K562 (cell line): ENCODE measurements at regions not wholly inside any gene's neighbourhood (a gene's known extent, or its start where the extent isn't known, plus 50 kb on each side); places are given as distances from the start of the nearest gene placed in this dataset.

ENCODE experiments used
- ATAC-seq: fragments of 200-7000 bp; cut with Tn5 transposase; 3 replicates; pipeline ENCODE4 v1.9.1; 2020; ENCODE audit warnings: moderate library complexity
- BruUV-seq: library from RNA; stranded (reverse); fragments of 400-500 nt; replicated peaks from 2 replicates; lab custom pipeline; 2021; lab: Mats Ljungman, UMichigan
- CTCF ChIA-PET: fragments of 300-600 bp; formaldehyde crosslinking; extraction: SDS; loops from one replicate; lab custom pipeline; 2021; ENCODE audit warnings: low intra/inter-chr PET ratio; lab: Yijun Ruan, JAX
- POLR2A ChIA-PET: fragments of 300-600, 350-650 bp; sonication (Branson Sonifier 250); formaldehyde crosslinking; extraction: SDS; loops from one replicate; lab custom pipeline; 2021; ENCODE audit warnings: antibody characterized with exemption, inconsistent platforms; lab: Yijun Ruan, JAX
- DNase-seq, 4 experiments: peaks; one replicate each; pipeline versions ENCODE4 v3.0.0 to v3.0.0-alpha.2; 2011 to 2018; ENCODE audit warnings: low spot score in 3 of 4, mixed read lengths in 3 of 4; ENCODE audit errors: extremely low read depth in 1 of 4
- FAIRE-seq: peaks from 2 replicates; lab custom pipeline; 2011; peaks lifted over from hg19 to GRCh38; lab: Jason Lieb, UNC
- H2AFZ ChIP-seq: 2 replicates; pipeline ENCODE4 v1.6.0; 2011; ENCODE audit warnings: low read depth, low read length, control low read depth, inconsistent platforms
- H3K27ac ChIP-seq: fragments of 200-600 bp; 3 replicates; pipeline ENCODE4 v1.8.0; 2011; ENCODE audit warnings: low read depth, mild to moderate bottlenecking, control low read depth, inconsistent platforms, low read length, moderate library complexity, mixed read lengths; ENCODE audit errors: extremely low read depth
- H3K27me3 ChIP-seq, 2 experiments: fragments of 300-600 bp in 1 of 2; 2 replicates in 1 of 2; 3 replicates in 1 of 2; pipeline versions ENCODE4 v1.6.0 to v1.8.0; 2011; ENCODE audit warnings: inconsistent platforms in 2 of 2, low read length in 2 of 2, mild to moderate bottlenecking in 1 of 2, mixed read lengths in 1 of 2, moderate library complexity in 1 of 2; ENCODE audit not compliant: control insufficient read depth in 2 of 2, insufficient read depth in 2 of 2
- H3K36me3 ChIP-seq: fragments of 300-600 bp; 3 replicates; pipeline ENCODE4 v1.8.0; 2011; ENCODE audit warnings: mild to moderate bottlenecking, low read length, inconsistent platforms; ENCODE audit not compliant: control insufficient read depth, insufficient read depth
- H3K4me1 ChIP-seq, 2 experiments: fragments of 200-600 bp in 1 of 2; replicated peaks in 1 of 2; 2 replicates in 1 of 2; 3 replicates in 1 of 2; pipeline versions ENCODE4 v1.5.1 to v1.8.0; 2011; ENCODE audit warnings: inconsistent platforms in 2 of 2, low read length in 2 of 2, mild to moderate bottlenecking in 1 of 2, mixed read lengths in 1 of 2, moderate library complexity in 1 of 2; ENCODE audit not compliant: control insufficient read depth in 2 of 2, insufficient read depth in 2 of 2
- H3K4me2 ChIP-seq: 2 replicates; pipeline ENCODE4 v1.6.1; 2011; ENCODE audit warnings: low read length, control low read depth, inconsistent platforms, mixed read lengths; ENCODE audit not compliant: insufficient read depth
- H3K4me3 ChIP-seq: fragments of 200-600 bp; sonication (generic), shearing (Covaris generic); 2 replicates; pipeline ENCODE4 v1.5.1; 2016; ENCODE audit warnings: control low read depth, inconsistent platforms
- H3K79me2 ChIP-seq: fragments of 200-600 bp; 3 replicates; pipeline ENCODE4 v1.8.0; 2011; ENCODE audit warnings: low read length, inconsistent platforms; ENCODE audit not compliant: control insufficient read depth, insufficient read depth
- H3K9ac ChIP-seq, 2 experiments: 2 replicates each; pipeline versions ENCODE4 v1.6.0 to v1.6.1; 2011; ENCODE audit warnings: low read depth in 2 of 2, low read length in 2 of 2, control low read depth in 1 of 2, inconsistent platforms in 1 of 2, mild to moderate bottlenecking in 1 of 2, mixed read lengths in 1 of 2; ENCODE audit not compliant: insufficient read depth in 1 of 2
- H3K9me1 ChIP-seq: one replicate; pipeline ENCODE4 v1.6.0; 2011; ENCODE audit warnings: inconsistent platforms, mild to moderate bottlenecking, low read length, moderate library complexity; ENCODE audit not compliant: control insufficient read depth, insufficient read depth
- H3K9me3 ChIP-seq: replicated peaks from 2 replicates; pipeline ENCODE4 v1.5.1; 2011; ENCODE audit warnings: low read depth, low read length, inconsistent platforms; ENCODE audit not compliant: control insufficient read depth, insufficient read depth
- H4K20me1 ChIP-seq: replicated peaks from 2 replicates; pipeline ENCODE4 v1.6.1; 2011; ENCODE audit warnings: low read length, inconsistent platforms, mixed read lengths; ENCODE audit not compliant: control insufficient read depth, insufficient read depth
- ARID4B ChIP-seq: sonication (generic); formaldehyde crosslinking; IDR thresholded peaks from 2 replicates; pipeline ENCODE4 v1.8.0; 2022; ENCODE audit warnings: mild to moderate bottlenecking, missing genetic modification reagents
- HIVEP1 ChIP-seq: fragments of 250-450 bp; sonication (Bioruptor Pico); IDR thresholded peaks from 2 replicates; pipeline ENCODE4 v1.4.0; 2020; ENCODE audit warnings: mild to moderate bottlenecking
- MAX ChIP-seq: sonication (generic); formaldehyde crosslinking; IDR thresholded peaks from 2 replicates; pipeline ENCODE4 v1.9.0; 2022; ENCODE audit warnings: mild to moderate bottlenecking, missing genetic modification reagents
- NR1H2 ChIP-seq: sonication (generic); formaldehyde crosslinking; IDR thresholded peaks from 2 replicates; pipeline ENCODE4 v1.4.0; 2020; ENCODE audit warnings: mild to moderate bottlenecking, missing genetic modification reagents
- PHB2 ChIP-seq: fragments of 450-650 bp; IDR thresholded peaks from 2 replicates; pipeline ENCODE4 v1.6.1; 2017; ENCODE audit warnings: low read depth
- POLR2A ChIP-seq: fragments of 450-650 bp; conservative IDR thresholded peaks from 2 replicates; pipeline ENCODE4 v1.6.1; 2016
- SFPQ ChIP-seq: fragments of 200-400 bp; formaldehyde crosslinking; IDR thresholded peaks from 2 replicates; pipeline ENCODE4 v1.6.1; 2017; ENCODE audit warnings: mild to moderate bottlenecking, low read depth, low read length, moderate library complexity
- U2AF1 ChIP-seq: fragments of 200-400 bp; formaldehyde crosslinking; optimal IDR thresholded peaks from 2 replicates; pipeline ENCODE3; 2017; ENCODE audit warnings: mild to moderate bottlenecking, low read depth, low read length, moderate library complexity
- WGBS: fragments of 100-300 bp; shearing (Covaris generic); methylation state at CpG from one replicate; pipeline ENCODE4 v1.1.6; 2016; ENCODE audit warnings: low coverage, mixed read lengths; ENCODE audit not compliant: insufficient coverage; ENCODE audit errors: missing lambda C conversion rate; 5-methylcytosine and 5-hydroxymethylcytosine counted together
- in situ Hi-C: fragments of 300-500 bp; cut with MboI; formaldehyde crosslinking; loops from 4 replicates; pipeline ENCODE4 v1.15.0; 2018; ENCODE audit warnings: inconsistent platforms, mixed read lengths
- intact Hi-C: fragments of 100-400 bp; cut with micrococcal nuclease; formaldehyde crosslinking; loops from 2 replicates; pipeline ENCODE4 v1.14.2; 2022

GRCh38 chr2:199591826-199592225 lies 134.1 kb upstream of the SATB2 start:
- Histone ChIP-seq H3K4me2 (no peak overlapping the region), H3K27ac (no peak overlapping the region), H3K4me3 (no peak overlapping the region), H3K9me1 (no peaks in the 10 kb centered on the region), H2AFZ (no peak overlapping the region), H3K27me3 (no peaks in the 10 kb centered on the region; a peak in 2 of 5 replicates), H3K9ac (no peak overlapping the region), H3K79me2 (no peaks in the 10 kb centered on the region), H3K4me1 (no peaks in the 10 kb centered on the region; a peak in 1 of 5 replicates), H3K36me3 (no peaks in the 10 kb centered on the region), H4K20me1 (no peaks in the 10 kb centered on the region), H3K9me3 (no peaks in the 10 kb centered on the region)
- CTCF ChIA-PET, result no interaction called here
- 2% methylated on average over 4 of the region's 4 CpGs for WGBS
- no TSS peak for BruUV-seq
- POLR2A ChIA-PET, result no interaction called here
- TF ChIP-seq NR1H2 (CRISPR knock-in tag) (no peak), U2AF1 (no peak)
- FAIRE-seq (no peak), ATAC-seq (no peak), DNase-seq (no peak)
- in situ Hi-C loops (no loop called here), intact Hi-C loops (no loop called here)

- Histone ChIP-seq H3K27ac (no peak overlapping the region), H3K9me3 (no peaks in the 10 kb centered on the region), H2AFZ (no peak overlapping the region), H3K9ac (no peak overlapping the region), H4K20me1 (no peaks in the 10 kb centered on the region), H3K79me2 (no peaks in the 10 kb centered on the region), H3K4me2 (no peak overlapping the region), H3K27me3 (no peaks in the 10 kb centered on the region; a peak in 2 of 5 replicates), H3K4me3 (no peak overlapping the region), H3K36me3 (no peaks in the 10 kb centered on the region), H3K4me1 (no peaks in the 10 kb centered on the region), H3K9me1 (no peaks in the 10 kb centered on the region)
- in situ Hi-C loops, result no loop called here
- POLR2A ChIA-PET, result interaction anchor here (0.6 kb wide), 1 partner anchor 9 kb away, joined by 3 read pairs; no protein-coding TSS in a partner anchor
- ATAC-seq (no peak), FAIRE-seq (no peak), DNase-seq (no peak)
- intact Hi-C loops, result no loop called here
- CTCF ChIA-PET, result no interaction called here
- WGBS, result 0% methylated on average over 5 of the region's 5 CpGs
- no TSS peak for BruUV-seq
- no peak for TF ChIP-seq MAX (CRISPR knock-in tag)
- TF ChIP-seq SFPQ, result no peak
- TF ChIP-seq POLR2A, result no peak
- no peak for TF ChIP-seq ARID4B (CRISPR knock-in tag)
- TF ChIP-seq PHB2, result no peak
- TF ChIP-seq HIVEP1 (CRISPR knock-in tag), result no peak
Measured at GRCh38 chr2:199590321-199591203, 132.8 kb upstream of the SATB2 start.
